A549 (cell line): ENCODE measurements at regions not wholly inside any gene's neighbourhood (a gene's known extent, or its start where the extent isn't known, plus 50 kb on each side); places are given as distances from the start of the nearest gene placed in this dataset.

Source experiments
- ATAC-seq, 2 experiments: fragments of 200-7000 bp in 1 of 2; fragments of >200 bp in 1 of 2; cut with Nextera tagmentation in 1 of 2; cut with Tn5 transposase in 1 of 2; 3 replicates each; pipeline versions ENCODE4 v1.8.0 to v1.9.1; 2018 to 2020; ENCODE audit warnings: mild to moderate bottlenecking in 1 of 2, moderate library complexity in 1 of 2
- CTCF ChIA-PET: fragments of 300-600 bp; sonication (Branson Sonifier 250); formaldehyde crosslinking; extraction: SDS; loops from one replicate; lab custom pipeline; 2021; ENCODE audit warnings: antibody characterized with exemption, inconsistent platforms; lab: Yijun Ruan, JAX
- POLR2A ChIA-PET: fragments of 350-600 bp; formaldehyde crosslinking; extraction: SDS; loops from one replicate; lab custom pipeline; 2021; ENCODE audit warnings: antibody characterized with exemption, inconsistent platforms; lab: Yijun Ruan, JAX
- DNase-seq, 2 experiments: peaks; one replicate each; pipeline versions ENCODE4 v3.0.0 to v3.0.0-alpha.2; 2011 to 2016; ENCODE audit warnings: low read depth in 1 of 2, low spot score in 1 of 2
- FAIRE-seq: peaks from 2 replicates; lab custom pipeline; 2011; peaks lifted over from hg19 to GRCh38; lab: Jason Lieb, UNC
- H3K27ac ChIP-seq, 2 experiments: fragments of >200 bp; sonication (Bioruptor Twin); formaldehyde crosslinking; 3 replicates each; pipeline ENCODE4 v1.5.1; 2016 to 2017
- H3K4me1 ChIP-seq: fragments of >200 bp; sonication (Bioruptor Twin); formaldehyde crosslinking; 3 replicates; pipeline ENCODE4 v1.6.1; 2016
- H3K4me2 ChIP-seq: fragments of >200 bp; sonication (Bioruptor Twin); formaldehyde crosslinking; 3 replicates; pipeline ENCODE4 v1.6.1; 2016
- H3K4me3 ChIP-seq: fragments of >200 bp; sonication (Bioruptor Twin); formaldehyde crosslinking; 3 replicates; pipeline ENCODE4 v1.5.1; 2016
- H3K9me3 ChIP-seq: fragments of >200 bp; sonication (Bioruptor Twin); formaldehyde crosslinking; 3 replicates; pipeline ENCODE4 v1.6.1; 2016
- ATOH8 ChIP-seq: fragments of 250-450 bp; sonication (Bioruptor Pico); IDR thresholded peaks from 2 replicates; pipeline ENCODE4 v1.5.0; 2020; ENCODE audit warnings: low read depth, mild to moderate bottlenecking, moderate library complexity
- BHLHE40 ChIP-seq: IDR thresholded peaks from 2 replicates; pipeline ENCODE4 v1.6.1; 2012; ENCODE audit warnings: low read depth, low read length, inconsistent platforms
- CBX2 ChIP-seq: fragments of 200-600 bp; sonication (generic); IDR thresholded peaks from 2 replicates; pipeline ENCODE4 v1.6.1; 2016; ENCODE audit warnings: low read depth, mild to moderate bottlenecking, borderline replicate concordance
- CTCF ChIP-seq: fragments of >200 bp; sonication (Bioruptor Twin); formaldehyde crosslinking; IDR thresholded peaks from 3 replicates; pipeline ENCODE4 v1.5.1; 2016
- EHF ChIP-seq: fragments of 250-450 bp; sonication (Bioruptor Pico); IDR thresholded peaks from 2 replicates; pipeline ENCODE4 v1.5.0; 2020; ENCODE audit warnings: mild to moderate bottlenecking
- EHMT2 ChIP-seq: fragments of 200-600 bp; sonication (generic); IDR thresholded peaks from 2 replicates; pipeline ENCODE4 v1.6.1; 2016; ENCODE audit warnings: antibody characterized with exemption, low read depth, mild to moderate bottlenecking, moderate library complexity
- FOSB ChIP-seq: fragments of 250-450 bp; sonication (Bioruptor Pico); IDR thresholded peaks from 2 replicates; pipeline ENCODE4 v1.5.0; 2020; ENCODE audit warnings: mild to moderate bottlenecking, moderate library complexity
- FOSL2 ChIP-seq, 2 experiments: fragments of 450-650 bp in 1 of 2; fragments of >200 bp in 1 of 2; sonication (Bioruptor Twin) in 1 of 2; formaldehyde crosslinking; IDR thresholded peaks; 2 replicates each; pipeline versions ENCODE4 v1.5.0 to v1.6.1; 2016 to 2020; ENCODE audit warnings: mild to moderate bottlenecking in 1 of 2, moderate library complexity in 1 of 2
- FOXS1 ChIP-seq: fragments of 250-450 bp; sonication (Bioruptor Pico); IDR thresholded peaks from 2 replicates; pipeline ENCODE4 v1.5.0; 2020; ENCODE audit warnings: mild to moderate bottlenecking, moderate library complexity
- GATA3 ChIP-seq: IDR thresholded peaks from 2 replicates; pipeline ENCODE4 v1.6.1; 2012; ENCODE audit warnings: borderline replicate concordance
- HOXA7 ChIP-seq: fragments of 250-450 bp; sonication (Bioruptor Pico); IDR thresholded peaks from 2 replicates; pipeline ENCODE4 v1.5.0; 2020; ENCODE audit warnings: mild to moderate bottlenecking, moderate library complexity
- HOXB5 ChIP-seq: fragments of 250-450 bp; sonication (Bioruptor Pico); IDR thresholded peaks from 2 replicates; pipeline ENCODE4 v1.5.0; 2020; ENCODE audit warnings: mild to moderate bottlenecking, moderate library complexity
- JUN ChIP-seq, 2 experiments: fragments of >200 bp; sonication (Bioruptor Twin); formaldehyde crosslinking; IDR thresholded peaks; 2 replicates in 1 of 2; 3 replicates in 1 of 2; pipeline ENCODE4 v1.6.1; 2016 to 2017
- KDM5A ChIP-seq: fragments of 200-600 bp; sonication (generic); IDR thresholded peaks from 2 replicates; pipeline ENCODE4 v1.6.1; 2016; ENCODE audit warnings: antibody characterized with exemption, mild to moderate bottlenecking
- MAFK ChIP-seq: fragments of 450-650 bp; IDR thresholded peaks from 2 replicates; pipeline ENCODE4 v1.6.1; 2014; ENCODE audit not compliant: partially characterized antibody
- MAX ChIP-seq: IDR thresholded peaks from 2 replicates; pipeline ENCODE4 v1.6.1; 2012
- MAZ ChIP-seq: fragments of 150-350 bp; IDR thresholded peaks from 2 replicates; pipeline ENCODE4 v1.6.1; 2014; ENCODE audit warnings: antibody characterized with exemption, low read depth, low read length, borderline replicate concordance
- MYC ChIP-seq: IDR thresholded peaks from 2 replicates; pipeline ENCODE4 v1.6.1; 2012; ENCODE audit warnings: mild to moderate bottlenecking, inconsistent platforms, low read length, improper control_type of control experiment, borderline replicate concordance
- NFE2L2 ChIP-seq: fragments of 150-350 bp; conservative IDR thresholded peaks from 2 replicates; pipeline ENCODE4 v1.6.1; 2014; ENCODE audit warnings: low read length
- PHF8 ChIP-seq: fragments of 200-600 bp; sonication (generic); IDR thresholded peaks from 2 replicates; pipeline ENCODE4 v1.6.1; 2016; ENCODE audit warnings: low read depth, mild to moderate bottlenecking, antibody characterized with exemption, moderate library complexity, borderline replicate concordance
- POLR2A ChIP-seq: IDR thresholded peaks from 2 replicates; pipeline ENCODE4 v1.6.1; 2012; ENCODE audit warnings: mild to moderate bottlenecking, low read length
- RARB ChIP-seq: fragments of 250-450 bp; sonication (Bioruptor Pico); IDR thresholded peaks from 2 replicates; pipeline ENCODE4 v1.8.0; 2021; ENCODE audit warnings: mild to moderate bottlenecking, moderate library complexity
- RCOR1 ChIP-seq: fragments of 150-350 bp; IDR thresholded peaks from 2 replicates; pipeline ENCODE4 v1.6.1; 2014; ENCODE audit warnings: antibody characterized with exemption, low read length, low read depth
- SREBF2 ChIP-seq: fragments of 450-650 bp; IDR thresholded peaks from 2 replicates; pipeline ENCODE4 v1.6.1; 2014; ENCODE audit warnings: mild to moderate bottlenecking, moderate library complexity
- ZSCAN20 ChIP-seq: fragments of 250-450 bp; sonication (Bioruptor Pico); IDR thresholded peaks from 2 replicates; pipeline ENCODE4 v1.8.0; 2022; ENCODE audit warnings: mild to moderate bottlenecking, moderate library complexity
- WGBS: methylation state at CpG from one replicate; pipeline ENCODE4 v1.1.6; 2017; ENCODE audit errors: missing lambda C conversion rate; 5-methylcytosine and 5-hydroxymethylcytosine counted together
- TF ChIP-seq, protein P1 (sequence below): fragments of 150-350 bp; IDR thresholded peaks from 2 replicates; pipeline ENCODE4 v1.6.1; 2014; ENCODE audit warnings: low read depth, mild to moderate bottlenecking, low read length

DNA sequence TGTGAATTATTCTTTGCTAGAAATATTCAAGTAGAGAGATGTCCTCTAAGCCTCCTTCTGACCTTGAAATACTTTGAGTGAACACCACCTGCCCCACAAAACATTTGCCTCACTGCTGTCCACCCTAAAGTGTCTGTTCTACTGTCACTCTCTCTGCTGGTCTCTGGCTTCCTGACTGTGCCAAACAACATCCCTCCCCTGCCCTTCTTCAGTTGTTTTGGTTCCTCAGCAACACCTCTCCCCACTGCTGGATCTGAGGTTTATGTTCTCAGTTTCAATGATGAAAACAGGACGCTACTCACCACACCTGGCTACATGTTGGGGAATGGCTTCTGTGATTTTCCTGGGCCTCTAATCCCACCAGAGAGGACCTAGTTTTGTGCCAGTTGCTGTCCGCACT, 456.9 kb downstream of the BCOR start:
- DNase-seq (no peak), ATAC-seq (no peak), FAIRE-seq (no peak)
- Histone ChIP-seq H3K4me2 (no peak overlapping the region), H3K4me3 (no peak overlapping the region), H3K9me3 (no peaks in the 10 kb centered on the region), H3K4me1 (no peaks in the 10 kb centered on the region), H3K27ac (no peak overlapping the region)
- POLR2A ChIA-PET, result no interaction called here
- CTCF ChIA-PET, result interaction anchor here (0.7 to 1.5 kb wide), 2 partner anchors 11 to 116 kb away, joined by 3 to 7 read pairs; no protein-coding TSS in a partner anchor
- TF ChIP-seq FOXS1 (CRISPR knock-in tag) (no peak), PHF8 (no peak), BHLHE40 (no peak)
- 45% methylated on average over 2 of the region's 2 CpGs for WGBS

- no peak for FAIRE-seq
- WGBS, result 45% methylated on average over 10 of the region's 10 CpGs
These were observed 455.7 kb downstream of the BCOR start for GRCh38 chrX:39642071-39642470.

DNA sequence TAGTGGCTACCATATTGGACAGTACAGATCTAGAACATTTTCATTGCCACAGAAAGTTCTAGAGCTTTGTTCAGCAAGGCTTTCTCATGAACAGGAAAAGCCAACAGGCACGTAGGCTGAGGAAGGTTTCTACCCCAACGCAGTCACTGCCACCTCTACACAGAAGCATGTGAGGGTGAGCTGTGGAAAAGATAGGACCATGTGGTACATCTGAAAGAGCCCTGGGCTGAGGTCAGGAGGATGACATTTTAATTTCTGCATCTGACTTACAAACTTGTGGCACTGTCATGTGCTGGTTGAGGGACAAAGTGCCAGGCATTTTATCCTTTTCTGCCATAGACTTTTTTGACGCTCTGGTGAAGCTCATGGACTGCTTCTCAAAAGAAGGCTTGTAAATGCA, 454.2 kb downstream of the BCOR start:
- no peak for ATAC-seq
- WGBS, result 81% methylated on average over 3 of the region's 3 CpGs
- no peak for DNase-seq
- Histone ChIP-seq H3K27ac (no peak overlapping the region), H3K4me3 (no peak overlapping the region), H3K9me3 (no peaks in the 10 kb centered on the region), H3K4me2 (no peak overlapping the region), H3K4me1 (no peaks in the 10 kb centered on the region)
- TF ChIP-seq POLR2A (no peak), MAZ (no peak), ATOH8 (no peak), FOSL2 (IDR thresholded peaks at IDR 0.05) (no peak), FOSL2 (CRISPR knock-in tag; IDR thresholded peaks at IDR 0.05) (no peak), ZSCAN20 (no peak), NFE2L2 (no peak), CBX2 (no peak), RARB (CRISPR knock-in tag) (no peak)
- peak; percentile 67 for FAIRE-seq
- POLR2A ChIA-PET, result no interaction called here
- CTCF ChIA-PET, result interaction anchor here (1.0 kb wide), 1 partner anchor 8 kb away, joined by 5 read pairs; no protein-coding TSS in a partner anchor

More at GRCh38 chrX:39642071-39642470, 455.7 kb downstream of the BCOR start:
- H3K4me3 ChIP-seq, result no peak overlapping the region
- POLR2A ChIA-PET, result no interaction called here
- H3K4me2 ChIP-seq, result no peak overlapping the region
- no peak for ATAC-seq
- no peaks in the 10 kb centered on the region for H3K4me1 ChIP-seq
- TF ChIP-seq KDM5A (no peak), MYC (no peak), MAX (no peak), SREBF2 (no peak), RARB (CRISPR knock-in tag) (no peak), JUN (IDR thresholded peaks at IDR 0.05) (no peak), RCOR1 (no peak), EHMT2 (no peak)
- TF ChIP-seq, protein P1, sequence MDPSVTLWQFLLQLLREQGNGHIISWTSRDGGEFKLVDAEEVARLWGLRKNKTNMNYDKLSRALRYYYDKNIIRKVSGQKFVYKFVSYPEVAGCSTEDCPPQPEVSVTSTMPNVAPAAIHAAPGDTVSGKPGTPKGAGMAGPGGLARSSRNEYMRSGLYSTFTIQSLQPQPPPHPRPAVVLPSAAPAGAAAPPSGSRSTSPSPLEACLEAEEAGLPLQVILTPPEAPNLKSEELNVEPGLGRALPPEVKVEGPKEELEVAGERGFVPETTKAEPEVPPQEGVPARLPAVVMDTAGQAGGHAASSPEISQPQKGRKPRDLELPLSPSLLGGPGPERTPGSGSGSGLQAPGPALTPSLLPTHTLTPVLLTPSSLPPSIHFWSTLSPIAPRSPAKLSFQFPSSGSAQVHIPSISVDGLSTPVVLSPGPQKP, result no peak
- no peak overlapping the region for H3K27ac ChIP-seq
- no peak for DNase-seq
- no peaks in the 10 kb centered on the region for H3K9me3 ChIP-seq
- CTCF ChIA-PET, result no interaction called here

DNA sequence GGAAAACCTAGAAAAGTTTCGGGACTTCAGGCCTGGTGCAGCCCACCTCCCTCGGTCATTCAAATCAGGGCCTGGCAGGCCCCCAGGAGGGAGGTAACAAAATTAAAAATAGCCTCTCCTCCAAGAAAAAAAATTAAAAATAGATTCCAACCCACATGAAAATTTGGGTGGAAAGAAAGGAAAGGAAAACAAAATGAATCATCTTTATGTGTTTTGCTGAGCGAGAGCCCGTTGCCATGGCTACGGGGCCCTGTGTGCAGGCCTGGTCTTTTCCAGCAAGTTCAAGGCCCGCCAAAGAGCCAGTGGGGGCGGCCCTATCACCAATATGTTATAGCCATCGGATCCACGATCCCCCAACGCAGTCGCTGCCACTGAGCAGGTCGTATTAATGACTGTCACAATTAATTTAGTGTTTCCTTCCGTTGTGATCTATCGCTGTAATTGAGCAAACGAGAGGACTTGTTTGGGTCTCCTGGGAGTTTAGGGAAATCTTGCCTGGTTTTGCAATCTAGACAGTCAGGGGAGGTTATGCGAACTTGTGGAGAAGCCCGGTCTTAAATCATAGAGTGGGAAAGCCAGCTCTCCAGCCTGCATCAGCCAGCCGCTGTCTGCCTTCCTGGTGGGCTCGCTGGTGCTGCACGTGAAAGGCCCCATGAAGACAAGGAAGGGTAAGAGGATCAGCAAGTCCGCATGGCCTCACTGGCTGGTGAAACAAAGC, 452.4 kb downstream of the BCOR start:
- CTCF ChIA-PET, result no interaction called here
- no peak overlapping the region for H3K4me3 ChIP-seq
- no peaks in the 10 kb centered on the region for H3K9me3 ChIP-seq
- no peak overlapping the region for H3K4me2 ChIP-seq
- H3K4me1 ChIP-seq, result no peaks in the 10 kb centered on the region
- peak in 1 of 2 experiments; percentile 25 for DNase-seq
- no peak overlapping the region for H3K27ac ChIP-seq
- WGBS, result 83% methylated on average over 18 of the region's 21 CpGs
- FAIRE-seq, result no peak
- no peak for TF ChIP-seq CTCF
- no peak for TF ChIP-seq HOXB5
- TF ChIP-seq EHF (CRISPR knock-in tag), result no peak
- TF ChIP-seq GATA3, result no peak
- no peak for TF ChIP-seq MAFK
- TF ChIP-seq FOSL2 (IDR thresholded peaks at IDR 0.05), result no peak
- no peak for TF ChIP-seq FOSL2 (CRISPR knock-in tag; IDR thresholded peaks at IDR 0.05)
- no peak for TF ChIP-seq FOXS1 (CRISPR knock-in tag)
- no peak for TF ChIP-seq HOXA7
- no peak for TF ChIP-seq FOSB (CRISPR knock-in tag)
- POLR2A ChIA-PET, result no interaction called here
- ATAC-seq, result no peak
